HEK293T (cell line): ENCODE measurements at regions not wholly inside any gene's neighbourhood (a gene's known extent, or its start where the extent isn't known, plus 50 kb on each side); places are given as distances from the start of the nearest gene placed in this dataset.

Experiments
- ARNT ChIP-seq: fragments of 450-650 bp; IDR thresholded peaks from 2 replicates; pipeline ENCODE4 v1.6.1; 2017; ENCODE audit warnings: mild to moderate bottlenecking
- BHLHE40 ChIP-seq: fragments of 450-650 bp; IDR thresholded peaks from 2 replicates; pipeline ENCODE4 v1.6.1; 2016; ENCODE audit warnings: mild to moderate bottlenecking, moderate library complexity, borderline replicate concordance
- FOXM1 ChIP-seq: fragments of 450-650 bp; IDR thresholded peaks from 2 replicates; pipeline ENCODE4 v1.6.1; 2017; ENCODE audit warnings: mild to moderate bottlenecking, borderline replicate concordance
- PKNOX1 ChIP-seq: fragments of 450-650 bp; IDR thresholded peaks from 2 replicates; pipeline ENCODE4 v1.6.1; 2016
- SP1 ChIP-seq: fragments of 450-650 bp; IDR thresholded peaks from 2 replicates; pipeline ENCODE4 v1.6.1; 2017
- ZNF384 ChIP-seq: fragments of 450-650 bp; IDR thresholded peaks from 2 replicates; pipeline ENCODE4 v1.6.1; 2016

GRCh38 chr1:67571901-67572593 is 113.0 kb upstream of the GADD45A start:
- no peak for TF ChIP-seq PKNOX1
- no peak for TF ChIP-seq ZNF384
- no peak for TF ChIP-seq ARNT
- no peak for TF ChIP-seq FOXM1
- TF ChIP-seq BHLHE40: no peak
- TF ChIP-seq SP1: no peak
